ENCODE measurements at regions not wholly inside any gene's neighbourhood (a gene's known extent, or its start where the extent isn't known, plus 50 kb on each side); places are given as distances from the start of the nearest gene placed in this dataset.

GRCh38 chr3:21170964-21171363, 580.0 kb downstream of the ZNF385D start:
- TF ChIP-seq CTCF (IDR thresholded peaks at IDR 0.05; ENCODE audit: low read depth, low read length) = peak; percentile 66
- TF ChIP-seq MAX (IDR thresholded peaks at IDR 0.05; ENCODE audit: low read depth, low read length) = no peak

Data from NB4 (cell line).